HG03066 (cell line): ENCODE measurements at regions not wholly inside any gene's neighbourhood (a gene's known extent, or its start where the extent isn't known, plus 50 kb on each side); places are given as distances from the start of the nearest gene placed in this dataset.
"Not testable (repeated sequence)": the region's sequence is repeated elsewhere in the genome, so short reads cannot be mapped to it uniquely, and the experiment has no call there.

Experiments
- ATAC-seq: cut with Tn5 transposase; IDR thresholded peaks from one replicate; pipeline ENCODE4 v1.9.1; 2021; ENCODE audit warnings: low read depth; ENCODE audit not compliant: unreplicated experiment

DNA sequence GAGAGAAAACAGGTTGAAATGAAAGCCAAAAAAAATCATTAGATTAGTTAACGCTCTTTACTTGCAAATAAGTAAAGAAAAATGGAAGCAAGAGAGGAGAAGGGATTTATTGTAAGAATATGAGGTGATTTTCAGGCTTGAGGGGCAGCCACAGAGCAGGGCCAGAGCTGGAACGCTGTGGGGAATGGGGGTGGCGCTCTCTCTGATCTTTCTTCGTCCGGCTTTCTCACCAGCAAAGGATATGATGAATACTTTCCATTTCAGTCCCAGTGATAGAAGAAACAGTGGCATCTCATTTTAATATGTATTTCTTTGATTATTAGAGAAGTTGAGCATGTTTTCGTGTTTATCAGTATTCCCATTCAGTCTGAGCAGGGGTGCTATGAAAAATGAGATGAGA lies 112.2 kb downstream of the SKIDA1 start:
- no peak for ATAC-seq

- ATAC-seq: no peak
These were observed 118.8 kb downstream of the SKIDA1 start for GRCh38 chr10:21406595-21407193.

GRCh38 chr10:21405981-21406380 lies 119.5 kb downstream of the SKIDA1 start:
- no peak for ATAC-seq

GRCh38 chr10:21403256-21404015 lies 122.0 kb downstream of the SKIDA1 start:
- no peak for ATAC-seq

DNA sequence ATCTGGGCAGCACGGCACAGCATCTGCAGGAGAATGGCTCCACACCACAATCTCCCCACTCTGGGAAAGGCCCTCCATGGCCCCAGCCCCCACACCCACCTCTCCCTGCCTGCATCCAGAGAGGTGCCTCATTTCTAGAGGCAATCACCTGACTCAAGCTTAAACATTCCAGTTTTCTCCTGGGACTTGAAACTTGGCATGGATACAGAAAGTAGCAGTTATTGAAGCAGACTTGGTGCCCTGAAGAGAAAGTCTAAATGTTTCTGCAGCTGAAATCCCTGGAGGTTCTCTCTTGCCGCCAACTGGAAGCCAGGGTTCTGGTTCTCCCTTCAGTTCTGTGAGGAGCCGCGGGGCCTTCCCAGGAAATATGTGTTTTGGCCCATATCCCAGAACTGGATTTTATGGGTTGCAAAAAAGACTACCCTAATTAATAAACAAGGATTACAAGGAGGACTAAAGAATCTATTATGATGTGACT lies 122.8 kb downstream of the SKIDA1 start:
- ATAC-seq: no peak

DNA sequence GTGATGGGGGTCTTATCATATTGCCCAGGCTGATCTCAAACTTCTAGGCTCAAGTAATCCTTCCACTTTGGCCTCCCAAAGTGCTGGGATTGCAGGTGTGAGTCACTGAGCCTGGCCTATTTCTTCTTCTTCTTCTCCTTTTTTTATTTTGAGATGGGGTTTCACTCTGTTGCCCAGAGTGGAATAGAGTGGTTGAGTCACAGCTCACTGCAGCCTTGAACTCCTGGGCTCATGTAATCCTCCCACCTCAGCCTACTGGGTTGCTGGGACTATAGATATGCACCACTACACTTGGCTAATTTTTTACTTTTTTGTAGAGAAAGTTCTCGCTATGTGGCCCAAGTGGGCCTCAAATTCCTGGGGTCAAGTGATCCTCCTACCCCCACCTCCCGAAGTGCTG lies 124.3 kb downstream of the SKIDA1 start:
- ATAC-seq: no peak

GRCh38 chr10:21399392-21400035 lies 126.0 kb downstream of the SKIDA1 start:
- no peak for ATAC-seq

- no peak for ATAC-seq
These were observed 126.8 kb downstream of the SKIDA1 start for GRCh38 chr10:21398563-21399231.

- ATAC-seq: no peak
These were observed 128.6 kb downstream of the SKIDA1 start for GRCh38 chr10:21396889-21397288.

DNA sequence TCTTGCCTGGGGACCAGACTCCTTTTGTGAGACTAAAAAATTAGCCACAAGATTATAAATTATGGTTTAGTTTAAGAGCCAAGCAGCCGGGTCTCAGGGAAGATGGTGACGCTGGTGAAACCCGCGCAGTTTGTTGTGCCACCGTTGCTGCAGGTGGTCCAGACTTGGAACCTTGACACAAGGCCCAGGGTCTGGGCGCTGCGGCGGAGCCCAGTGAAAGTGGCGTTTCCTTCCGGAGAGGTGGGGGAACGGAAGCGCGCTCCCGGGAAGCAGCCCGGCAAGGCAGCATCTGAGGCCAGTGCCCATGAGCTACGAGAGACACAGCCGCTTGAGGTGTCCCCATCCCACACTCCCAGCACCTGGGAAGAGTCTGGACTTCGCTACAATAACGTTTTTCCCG lies 131.6 kb downstream of the SKIDA1 start:
- no peak for ATAC-seq

DNA sequence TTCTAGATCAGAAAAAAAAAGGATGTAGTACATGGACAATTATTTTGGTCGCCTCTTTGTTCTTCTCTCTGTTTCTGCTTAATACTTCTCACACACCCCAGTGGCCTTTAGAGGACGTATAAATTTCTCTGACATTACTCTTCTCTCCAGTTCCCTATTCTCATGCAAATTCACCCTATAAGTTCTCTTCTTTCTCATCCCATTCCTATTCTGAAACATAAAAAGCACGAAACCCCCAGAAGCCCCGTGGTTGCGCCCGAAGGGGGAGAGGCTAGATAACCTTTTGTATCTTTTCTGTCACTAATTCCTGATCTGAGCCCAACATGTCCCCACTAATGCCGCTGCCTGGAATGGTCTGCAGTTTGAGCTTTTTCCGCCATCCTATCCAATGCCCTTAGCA lies 136.9 kb downstream of the SKIDA1 start:
- no peak for ATAC-seq

GRCh38 chr10:21387868-21388267 lies 137.6 kb downstream of the SKIDA1 start:
- no peak for ATAC-seq

GRCh38 chr10:21385996-21386585 lies 139.4 kb downstream of the SKIDA1 start:
- no peak for ATAC-seq

DNA sequence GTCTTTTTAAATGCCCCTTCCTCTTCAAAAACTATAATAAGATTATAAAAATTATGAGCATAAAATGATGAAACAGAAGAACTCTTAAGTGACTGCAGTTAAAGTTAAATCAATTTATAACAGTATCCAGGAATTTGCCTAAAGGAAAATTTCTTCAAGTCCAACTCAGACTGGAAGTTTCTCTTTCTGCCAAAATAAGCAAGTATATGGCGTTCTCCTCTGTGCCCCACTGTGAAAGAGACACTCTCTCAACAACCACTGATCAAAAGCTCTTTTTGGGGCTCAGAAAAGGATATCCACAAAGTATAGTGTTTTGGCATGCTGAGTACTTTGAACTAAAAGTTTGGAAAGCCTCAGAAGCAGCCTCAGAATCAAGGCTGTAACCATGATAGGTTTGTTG lies 139.9 kb downstream of the SKIDA1 start:
- ATAC-seq: no peak

- ATAC-seq: no peak
These were observed 146.3 kb downstream of the SKIDA1 start for GRCh38 chr10:21379143-21379542.

- ATAC-seq: not testable (repeated sequence)
These were observed 150.2 kb downstream of the SKIDA1 start for GRCh38 chr10:21375274-21375673.

DNA sequence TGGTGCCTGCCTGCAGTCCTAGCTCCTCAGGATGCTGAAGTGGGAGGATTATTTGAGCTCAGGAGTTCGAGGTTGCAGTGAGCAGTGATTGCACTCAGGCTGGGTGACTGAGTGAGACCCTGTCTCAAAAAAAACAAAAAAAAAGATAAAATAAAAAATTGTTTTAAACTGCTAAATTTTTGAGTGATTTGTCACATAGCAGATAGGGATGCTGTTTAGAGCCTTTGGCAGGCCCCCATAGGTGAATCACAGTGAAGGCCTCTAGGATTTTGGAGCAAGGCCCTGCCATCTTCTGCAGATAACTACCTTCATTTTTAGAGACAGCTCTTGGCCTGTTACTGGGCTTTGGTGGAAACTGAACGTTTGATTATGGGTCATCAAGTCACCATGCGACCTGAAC lies 151.6 kb downstream of the SKIDA1 start:
- not testable (repeated sequence) for ATAC-seq

GRCh38 chr10:21372651-21373410 lies 152.7 kb downstream of the SKIDA1 start:
- no peak for ATAC-seq

- ATAC-seq: no peak
These were observed 155.8 kb downstream of the SKIDA1 start for GRCh38 chr10:21369697-21370096.
